A549 (cell line): ENCODE measurements at regions not wholly inside any gene's neighbourhood (a gene's known extent, or its start where the extent isn't known, plus 50 kb on each side); places are given as distances from the start of the nearest gene placed in this dataset.

Experiments used
- CTCF ChIP-seq: fragments of >200 bp; sonication (Bioruptor Twin); formaldehyde crosslinking; IDR thresholded peaks from 3 replicates; pipeline ENCODE4 v1.5.1; 2016
- ESRRA ChIP-seq: fragments of 150-350 bp; IDR thresholded peaks from 2 replicates; pipeline ENCODE4 v1.6.1; 2014; ENCODE audit warnings: mild to moderate bottlenecking, low read length, borderline replicate concordance
- POLR2AphosphoS2 ChIP-seq: conservative IDR thresholded peaks from 2 replicates; pipeline ENCODE4 v1.6.1; 2012; ENCODE audit warnings: low read length, improper control_type of control experiment, inconsistent platforms
- RAD21 ChIP-seq, 2 experiments: fragments of >200 bp in 1 of 2; sonication (Bioruptor Twin) in 1 of 2; formaldehyde crosslinking in 1 of 2; IDR thresholded peaks in 1 of 2; conservative IDR thresholded peaks in 1 of 2; 2 replicates in 1 of 2; 3 replicates in 1 of 2; pipeline ENCODE4 v1.6.1; 2012 to 2018; ENCODE audit warnings: inconsistent platforms in 1 of 2

- TF ChIP-seq CTCF, result no peak
- TF ChIP-seq ESRRA, result no peak
- TF ChIP-seq RAD21 (conservative IDR thresholded peaks at IDR 0.05 in 1 of 2, IDR thresholded peaks at IDR 0.05 in 1 of 2), result no peak
- TF ChIP-seq POLR2AphosphoS2, result no peak
Observed at GRCh38 chr4:116949856-116950255, 135.5 kb downstream of the TRAM1L1 start.
